HG02852 (cell line): ENCODE measurements at regions not wholly inside any gene's neighbourhood (a gene's known extent, or its start where the extent isn't known, plus 50 kb on each side); places are given as distances from the start of the nearest gene placed in this dataset.
"Not testable (repeated sequence)": the region's sequence is repeated elsewhere in the genome, so short reads cannot be mapped to it uniquely, and the experiment has no call there.

ENCODE experiments used
- ATAC-seq: cut with Tn5 transposase; IDR thresholded peaks from one replicate; pipeline ENCODE4 v1.9.1; 2021; ENCODE audit warnings: mild to moderate bottlenecking, moderate library complexity; ENCODE audit not compliant: unreplicated experiment

DNA sequence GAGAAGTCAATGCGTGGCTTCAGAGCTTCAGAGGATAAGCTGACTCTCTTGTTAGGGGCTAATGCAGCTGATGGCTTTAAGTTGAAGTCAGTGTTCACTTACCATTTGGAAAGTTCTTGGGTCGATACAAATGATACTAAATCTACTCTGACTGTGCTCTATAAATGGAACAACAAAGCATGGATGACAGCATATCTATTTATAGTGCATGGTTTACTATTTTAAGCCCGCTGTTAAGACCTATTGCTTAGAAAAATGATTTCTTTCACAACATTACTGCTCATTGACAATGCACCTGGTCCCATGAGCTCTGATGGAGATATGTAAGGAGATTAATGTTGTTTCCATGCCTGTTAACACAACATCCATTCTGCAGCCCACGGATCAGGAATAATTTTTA, 435.7 kb downstream of the MAT2B start:
- ATAC-seq, result no peak

GRCh38 chr5:163943546-163943945, 438.1 kb downstream of the MAT2B start:
- peak; percentile 41 for ATAC-seq

GRCh38 chr5:163944738-163945137, 439.3 kb downstream of the MAT2B start:
- ATAC-seq, result no peak

DNA sequence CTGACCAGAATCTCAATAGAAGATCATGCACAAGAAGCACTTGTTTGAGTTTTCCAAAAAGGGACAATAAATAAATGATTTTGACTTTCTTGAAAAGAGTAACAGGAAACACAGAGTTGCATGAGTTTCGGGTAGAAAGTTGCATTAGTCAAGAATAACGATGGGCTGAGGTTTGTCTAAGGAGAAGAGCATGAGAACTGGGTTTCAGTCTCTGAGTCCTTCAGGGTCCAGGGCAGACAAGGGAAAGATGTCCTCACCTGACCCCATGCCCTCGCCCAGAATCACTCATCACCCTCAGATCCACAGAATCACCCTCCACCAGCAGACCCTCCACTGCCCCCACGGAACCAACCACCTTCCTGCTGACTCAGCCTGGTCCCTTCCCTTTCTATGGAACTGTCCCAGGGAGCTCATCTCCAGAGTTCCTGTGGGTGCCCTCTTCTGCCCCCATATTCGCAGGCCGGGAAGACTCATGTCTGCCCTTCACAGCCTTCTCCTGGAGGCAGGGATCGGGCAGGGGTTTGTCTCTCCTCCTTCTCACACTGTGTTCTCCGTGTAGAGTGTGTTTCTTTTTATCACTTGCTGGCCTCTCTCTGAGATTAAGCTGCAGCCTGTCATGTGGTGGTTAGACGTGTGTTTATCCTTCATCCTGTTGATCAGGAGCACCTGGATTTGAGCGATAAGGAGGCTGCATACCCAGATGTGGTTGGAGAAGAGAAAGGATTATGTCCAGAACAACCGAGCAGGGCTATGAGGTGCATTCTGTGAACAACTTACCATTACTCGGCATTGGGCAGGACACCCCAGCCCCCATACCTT, 442.6 kb downstream of the MAT2B start:
- ATAC-seq, result no peak

GRCh38 chr5:163950248-163950647, 444.8 kb downstream of the MAT2B start:
- no peak for ATAC-seq

DNA sequence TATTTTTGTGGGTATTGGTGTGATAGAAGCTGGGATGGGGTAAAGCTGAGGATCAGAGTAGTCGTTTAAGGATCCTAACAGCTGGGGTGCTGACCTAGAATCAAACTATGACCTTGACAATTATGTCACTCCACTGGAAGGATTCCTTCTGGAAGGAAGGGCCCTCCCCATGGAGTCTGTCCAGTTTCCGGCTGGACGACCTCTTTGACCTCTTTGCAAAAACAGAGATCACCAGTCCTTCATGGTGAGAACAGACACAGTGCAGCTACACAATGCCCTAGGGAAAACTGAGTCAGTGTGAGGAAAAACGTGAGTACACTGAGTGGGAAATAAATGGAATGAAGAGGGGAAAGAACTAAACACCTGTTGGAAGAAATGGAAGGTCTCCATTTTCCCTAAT, 445.6 kb downstream of the MAT2B start:
- ATAC-seq, result no peak

- ATAC-seq, result no peak
Observed at GRCh38 chr5:163953901-163954300, 448.5 kb downstream of the MAT2B start.

GRCh38 chr5:163961230-163961629, 455.8 kb downstream of the MAT2B start:
- not testable (repeated sequence) for ATAC-seq

DNA sequence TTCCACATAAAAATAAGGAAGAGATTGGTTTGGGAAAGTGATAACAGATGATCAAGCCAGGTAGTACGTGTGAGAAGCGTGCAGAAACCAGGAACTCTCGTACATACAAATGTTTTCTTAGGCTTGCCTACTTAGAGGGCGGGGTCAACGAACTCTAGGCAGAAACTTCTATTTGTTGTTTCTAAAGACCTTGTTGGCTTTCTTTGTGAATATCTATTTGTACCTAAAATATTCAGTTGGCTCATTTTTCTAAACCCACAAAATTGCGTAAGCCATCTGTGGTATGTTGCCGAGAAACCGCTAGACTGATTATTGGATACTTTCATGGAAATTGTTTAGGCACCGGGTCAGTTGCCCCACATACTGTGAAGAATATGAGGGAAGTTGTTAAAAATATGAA, 458.5 kb downstream of the MAT2B start:
- ATAC-seq, result no peak

GRCh38 chr5:163964671-163965070, 459.3 kb downstream of the MAT2B start:
- no peak for ATAC-seq

GRCh38 chr5:163967268-163967667, 461.8 kb downstream of the MAT2B start:
- no peak for ATAC-seq

DNA sequence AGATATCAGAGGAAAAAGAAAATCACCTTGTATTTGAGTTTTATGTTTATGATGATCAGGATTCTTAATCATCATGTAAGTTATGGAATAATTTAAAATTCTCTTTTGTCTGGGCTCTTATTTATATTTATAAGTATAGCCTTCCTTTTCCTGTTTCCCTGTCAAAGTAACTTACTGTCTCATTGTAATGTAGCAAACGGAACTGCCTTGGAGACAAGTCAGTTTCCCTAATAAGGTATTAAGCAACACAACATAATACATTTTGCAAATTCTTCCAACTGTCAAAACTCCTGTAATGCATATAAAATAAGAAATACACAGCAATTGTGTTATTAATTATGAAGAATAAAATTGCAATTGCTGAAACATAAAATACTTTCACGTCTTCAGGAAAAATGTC, 463.2 kb downstream of the MAT2B start:
- ATAC-seq, result no peak

GRCh38 chr5:163976696-163977095, 471.3 kb downstream of the MAT2B start:
- no peak for ATAC-seq

- ATAC-seq, result peak; percentile 57
Observed at GRCh38 chr5:163978897-163979296, 473.5 kb downstream of the MAT2B start.

DNA sequence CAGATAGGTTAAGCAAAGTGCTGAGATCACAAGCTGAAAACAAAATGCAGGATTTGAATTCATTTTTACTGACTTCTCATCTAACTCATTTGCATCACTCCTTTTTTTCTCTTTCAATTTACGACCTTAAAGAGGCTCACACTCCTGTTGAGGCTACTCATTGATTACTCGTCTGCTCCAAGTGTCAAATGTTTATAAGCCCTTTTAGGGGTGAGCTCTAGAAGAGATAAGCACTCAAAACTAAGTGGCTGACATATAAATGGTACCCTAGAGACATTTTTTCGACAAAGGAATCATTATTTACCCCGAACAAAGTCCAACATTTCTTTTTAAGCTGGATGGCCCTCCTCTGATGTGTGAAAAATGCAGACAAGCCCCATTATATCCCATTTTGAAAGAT, 483.1 kb downstream of the MAT2B start:
- ATAC-seq, result no peak

- ATAC-seq, result no peak
Observed at GRCh38 chr5:163993126-163993525, 487.7 kb downstream of the MAT2B start.

DNA sequence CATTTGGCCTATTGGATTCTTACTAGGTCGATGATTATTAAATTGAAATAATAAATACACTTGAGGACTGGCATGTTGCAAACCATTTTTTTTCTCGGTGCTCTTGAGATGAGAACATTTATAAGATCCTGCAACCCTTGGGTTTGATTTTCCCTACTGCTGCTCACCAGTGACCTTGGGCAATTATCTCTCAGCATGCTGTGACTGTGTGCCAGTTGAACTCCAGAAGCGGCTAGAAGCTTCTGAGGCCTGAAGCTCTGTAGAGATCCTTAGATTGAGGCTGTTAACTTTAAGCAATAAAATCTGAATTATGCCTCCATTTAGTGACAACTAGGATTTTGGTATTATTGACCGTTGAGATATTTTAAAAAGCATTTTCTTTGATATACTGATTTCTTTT, 489.8 kb downstream of the MAT2B start:
- no peak for ATAC-seq

DNA sequence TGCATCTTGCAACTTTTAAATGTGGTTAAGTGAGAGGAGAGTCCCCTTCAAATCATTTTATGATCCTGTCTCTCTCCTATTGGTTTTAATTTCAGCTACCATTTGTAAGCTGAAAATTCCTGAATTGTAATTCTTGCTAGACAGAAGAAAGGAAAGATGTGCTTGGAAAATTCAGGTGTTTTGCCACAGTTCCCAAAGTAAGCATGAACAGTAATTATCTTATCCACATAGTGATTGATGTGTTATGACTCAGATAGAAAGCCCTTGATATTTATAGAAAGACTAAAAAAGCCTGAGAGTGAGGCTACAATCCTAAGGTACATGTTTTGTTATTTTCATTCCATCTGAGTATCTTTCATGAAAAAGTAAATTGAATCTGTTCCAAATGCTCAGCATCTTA, 492.5 kb downstream of the MAT2B start:
- no peak for ATAC-seq

GRCh38 chr5:164000241-164000640, 494.8 kb downstream of the MAT2B start:
- ATAC-seq, result no peak

- no peak for ATAC-seq
Observed at GRCh38 chr5:164000819-164001218, 495.4 kb downstream of the MAT2B start.

DNA sequence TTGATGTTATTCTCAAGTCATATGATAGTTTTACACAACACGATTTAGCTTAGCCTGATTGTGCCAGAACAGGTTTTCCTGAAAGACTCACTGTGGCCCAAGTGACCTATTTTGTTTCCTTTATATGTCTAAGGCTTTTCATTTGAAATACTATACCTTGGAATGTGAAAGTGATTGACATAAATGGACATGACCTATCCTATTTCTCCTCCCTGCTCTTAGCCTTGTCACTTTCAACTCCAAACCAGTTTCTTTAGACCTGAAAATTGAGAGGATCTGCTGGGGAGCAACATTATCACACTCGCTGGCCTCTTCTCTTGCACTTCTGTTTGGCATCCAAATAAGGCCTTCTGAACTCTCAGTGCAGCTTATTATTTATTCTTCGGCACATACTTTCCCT, 496.8 kb downstream of the MAT2B start:
- ATAC-seq, result no peak

DNA sequence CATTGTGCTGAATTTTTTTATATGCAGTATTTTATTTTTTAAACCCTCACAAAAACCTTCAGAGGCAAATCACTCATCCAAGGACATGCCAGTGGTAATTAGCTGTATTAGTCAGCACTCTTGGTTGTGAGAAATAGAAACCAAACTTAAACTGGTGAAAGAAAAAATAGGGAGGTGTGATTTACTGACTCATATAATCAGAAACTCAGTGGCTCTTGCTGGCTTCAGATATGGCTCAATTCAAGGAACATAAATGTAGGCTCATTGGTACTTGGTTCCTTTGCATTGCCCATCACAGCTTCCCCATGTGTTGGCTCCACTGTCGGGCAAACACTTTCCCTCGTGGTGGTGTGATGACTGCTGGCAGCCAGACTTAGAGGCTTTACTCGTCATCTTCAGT, 497.2 kb downstream of the MAT2B start:
- no peak for ATAC-seq

DNA sequence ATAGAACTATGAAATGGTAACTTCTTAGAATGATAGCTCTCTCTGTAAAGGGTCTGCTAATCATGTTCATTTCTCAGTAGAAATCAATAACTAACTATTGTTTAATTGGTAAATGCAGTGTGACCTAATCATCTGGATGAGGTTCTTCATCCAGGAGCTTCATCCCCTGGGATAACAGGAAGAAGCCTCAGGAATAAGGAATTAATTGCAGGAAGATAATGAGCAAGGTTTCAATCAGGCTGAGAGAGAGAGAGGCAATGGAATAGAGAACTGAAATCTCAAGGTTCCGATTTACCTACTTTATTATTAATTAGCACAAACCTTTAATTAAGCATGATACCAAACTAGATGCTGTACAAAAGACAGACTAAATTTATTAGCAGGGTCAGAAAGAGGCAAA, 499.7 kb downstream of the MAT2B start:
- ATAC-seq, result no peak
